ENCODE measurements at regions not wholly inside any gene's neighbourhood (a gene's known extent, or its start where the extent isn't known, plus 50 kb on each side); places are given as distances from the start of the nearest gene placed in this dataset.

GRCh38 chr5:154628685-154629084 is 126.5 kb upstream of the LARP1 start (continued):
- no peak for TF ChIP-seq RBM39 (IDR thresholded peaks at IDR 0.05; ENCODE audit: low read depth, low read length, poor library complexity, severe bottlenecking)
- TF ChIP-seq ZNF317 (CRISPR knock-in tag; IDR thresholded peaks at IDR 0.05) = no peak
- no peak for TF ChIP-seq NR2F1 (CRISPR knock-in tag; IDR thresholded peaks at IDR 0.05)

- FAIRE-seq (no peak), ATAC-seq (no peak), DNase-seq (ENCODE audit: low spot score) (no peak)
- CTCF ChIA-PET (ENCODE audit: low intra/inter-chr PET ratio, low total read pairs) = no interaction called here
- Histone ChIP-seq H3K27ac (ENCODE audit: extremely low read length, insufficient read depth, low read length) (no peak overlapping the region), H4K20me1 (ENCODE audit: insufficient read depth, low read length) (no peaks in the 10 kb centered on the region), H3K9me3 (ENCODE audit: low read length) (no peaks in the 10 kb centered on the region), H3K36me3 (replicated peaks in 1 of 2; ENCODE audit: control insufficient read depth in 1 of 2, insufficient read depth in 2 of 2, low read length in 2 of 2) (no peaks in the 10 kb centered on the region), H3K9ac (ENCODE audit: insufficient read depth, low read depth, low read length) (no peak overlapping the region), H3K4me2 (ENCODE audit: low read depth, low read length) (no peak overlapping the region), H3K79me2 (ENCODE audit: insufficient read depth, low read length) (no peaks in the 10 kb centered on the region), H3K4me1 (ENCODE audit: insufficient read depth, low read length) (no peaks in the 10 kb centered on the region), H3K27me3 (ENCODE audit: control insufficient read depth in 1 of 2, insufficient read depth in 2 of 2, low read length in 2 of 2) (peaks cover 0 to 17% of the 10 kb centered on the region in 2 experiments; a peak in 2 of 5 replicates), H2AFZ (ENCODE audit: low read length) (no peak overlapping the region), H3K4me3 (replicated peaks in 1 of 3; ENCODE audit: insufficient read depth in 1 of 3, low read depth in 2 of 3, low read length in 3 of 3) (no peak overlapping the region)
- 10% methylated on average over 4 of the region's 7 CpGs for WGBS (ENCODE audit: low lambda C conversion rate)
- POLR2A ChIA-PET = no interaction called here
- BruUV-seq (replicated peaks) = no TSS peak
- no peak for TF ChIP-seq ZSCAN20 (CRISPR knock-in tag; IDR thresholded peaks at IDR 0.05; ENCODE audit: borderline replicate concordance)
- in situ Hi-C loops (cut with HindIII; ENCODE audit: extremely low pct_ligation_motif_present, low pct_unique_long_range_greater_than_20kb) (loop anchor here (10.0 kb wide), 1 partner anchor 653 kb away; no protein-coding TSS in a partner anchor), intact Hi-C loops (cut with micrococcal nuclease; ENCODE audit: unreplicated experiment) (no loop called here)
These were observed 127.2 kb upstream of the LARP1 start for GRCh38 chr5:154627698-154628678.
